DOHH2 (cell line): ENCODE measurements at regions not wholly inside any gene's neighbourhood (a gene's known extent, or its start where the extent isn't known, plus 50 kb on each side); places are given as distances from the start of the nearest gene placed in this dataset.

Experiments
- CTCF ChIP-seq: fragments of 200-600 bp; sonication (generic); IDR thresholded peaks from one replicate; pipeline ENCODE4 v1.5.1; 2014; ENCODE audit warnings: antibody characterized with exemption, mild to moderate bottlenecking, low read depth, low read length; ENCODE audit not compliant: poor library complexity, severe bottlenecking
- EZH2phosphoT487 ChIP-seq: fragments of 200-600 bp; sonication (generic); IDR thresholded peaks from 2 replicates; pipeline ENCODE4 v1.6.1; 2017; ENCODE audit warnings: borderline replicate concordance, mild to moderate bottlenecking, antibody characterized with exemption, low read length, moderate library complexity, mixed read lengths

- TF ChIP-seq CTCF (no peak), EZH2phosphoT487 (no peak)
Observed at GRCh38 chr10:65611592-65611991, 1314.2 kb upstream of the LRRTM3 start.
